ENCODE measurements at regions not wholly inside any gene's neighbourhood (a gene's known extent, or its start where the extent isn't known, plus 50 kb on each side); places are given as distances from the start of the nearest gene placed in this dataset.

DNA sequence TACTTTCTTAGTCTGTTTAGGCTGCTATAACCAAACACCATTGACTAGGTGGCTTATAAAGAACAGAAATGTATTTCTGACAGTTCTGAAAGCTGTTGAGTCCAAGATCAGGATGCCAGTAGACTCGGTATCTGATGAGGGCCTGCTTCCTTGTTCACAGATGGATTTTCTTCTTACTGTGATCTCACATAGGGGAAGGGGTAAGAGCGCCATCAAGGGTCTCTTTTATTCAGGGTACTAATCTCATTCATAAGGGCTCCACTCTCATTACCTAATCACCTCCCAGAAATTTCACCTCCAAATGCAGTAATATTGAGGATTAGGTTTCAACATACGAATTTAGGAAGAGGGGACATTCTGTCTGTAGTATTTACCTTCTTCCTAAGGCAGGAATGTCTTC lies 384.0 kb upstream of the DMAC1 start:
- Histone ChIP-seq H3K4me1 (no peaks in the 10 kb centered on the region), H3K79me2 (ENCODE audit: low read depth) (no peaks in the 10 kb centered on the region), H3K9me3 (ENCODE audit: low read depth) (no peaks in the 10 kb centered on the region), H2AFZ (replicated peaks) (no peak overlapping the region), H3F3A (ENCODE audit: low read depth) (no peaks in the 10 kb centered on the region), H3K9ac (no peak overlapping the region), H3K36me3 (no peaks in the 10 kb centered on the region), H4K20me1 (ENCODE audit: low read depth) (no peaks in the 10 kb centered on the region), H3K27ac (no peak overlapping the region), H3K4me2 (no peak overlapping the region), H3K4me3 (no peak overlapping the region), H3K27me3 (no peaks in the 10 kb centered on the region)
- Mint-ChIP-seq H3K27ac (no peak overlapping the region), H3K9me3 (no peaks in the 10 kb centered on the region), H3K4me3 (no peak overlapping the region), H3K4me1 (no peaks in the 10 kb centered on the region), H3K27me3 (ENCODE audit: insufficient read depth, low read depth) (no peaks in the 10 kb centered on the region), H3K36me3 (no peaks in the 10 kb centered on the region)
- no peak for TF ChIP-seq EZH2 (IDR thresholded peaks at IDR 0.05)
- TF ChIP-seq, protein P1, sequence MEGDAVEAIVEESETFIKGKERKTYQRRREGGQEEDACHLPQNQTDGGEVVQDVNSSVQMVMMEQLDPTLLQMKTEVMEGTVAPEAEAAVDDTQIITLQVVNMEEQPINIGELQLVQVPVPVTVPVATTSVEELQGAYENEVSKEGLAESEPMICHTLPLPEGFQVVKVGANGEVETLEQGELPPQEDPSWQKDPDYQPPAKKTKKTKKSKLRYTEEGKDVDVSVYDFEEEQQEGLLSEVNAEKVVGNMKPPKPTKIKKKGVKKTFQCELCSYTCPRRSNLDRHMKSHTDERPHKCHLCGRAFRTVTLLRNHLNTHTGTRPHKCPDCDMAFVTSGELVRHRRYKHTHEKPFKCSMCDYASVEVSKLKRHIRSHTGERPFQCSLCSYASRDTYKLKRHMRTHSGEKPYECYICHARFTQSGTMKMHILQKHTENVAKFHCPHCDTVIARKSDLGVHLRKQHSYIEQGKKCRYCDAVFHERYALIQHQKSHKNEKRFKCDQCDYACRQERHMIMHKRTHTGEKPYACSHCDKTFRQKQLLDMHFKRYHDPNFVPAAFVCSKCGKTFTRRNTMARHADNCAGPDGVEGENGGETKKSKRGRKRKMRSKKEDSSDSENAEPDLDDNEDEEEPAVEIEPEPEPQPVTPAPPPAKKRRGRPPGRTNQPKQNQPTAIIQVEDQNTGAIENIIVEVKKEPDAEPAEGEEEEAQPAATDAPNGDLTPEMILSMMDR (IDR thresholded peaks at IDR 0.05): peak; percentile 27
- no peak for DNase-seq (ENCODE audit: low spot score)

DNA sequence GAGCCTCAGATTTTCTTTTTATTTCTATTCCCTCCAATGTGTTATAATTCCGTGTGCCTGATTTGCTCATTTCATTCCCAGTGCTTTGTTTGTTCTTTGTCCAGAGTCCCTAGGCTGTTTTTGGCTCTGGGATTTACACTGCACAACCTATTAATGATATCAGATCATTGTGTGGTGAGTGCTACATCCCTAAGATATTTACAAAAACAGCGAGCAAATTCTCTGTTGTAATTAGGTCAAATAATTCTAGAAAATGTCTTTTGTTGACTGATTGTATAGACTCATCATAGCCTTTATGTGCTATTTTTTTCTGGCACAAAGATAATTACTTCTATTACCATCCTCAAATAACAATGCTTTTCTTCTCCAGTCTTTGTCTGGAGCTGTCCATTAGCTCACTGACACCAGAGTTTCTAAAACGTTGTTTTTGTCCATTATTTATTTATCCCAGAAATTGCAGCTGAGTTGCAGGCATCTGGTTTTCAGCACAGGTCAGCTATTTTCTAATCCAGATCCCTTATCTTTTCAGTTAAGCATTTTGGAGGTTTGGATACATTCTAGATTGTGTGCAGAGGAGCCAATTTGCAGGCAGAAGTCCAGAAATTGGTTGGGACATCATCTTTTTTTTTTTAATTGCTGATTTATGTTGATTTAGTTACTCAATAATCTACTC lies 379.9 kb upstream of the DMAC1 start:
- Mint-ChIP-seq H3K27me3 (ENCODE audit: insufficient read depth, low read depth) (no peaks in the 10 kb centered on the region), H3K36me3 (no peaks in the 10 kb centered on the region), H3K4me3 (no peak overlapping the region), H3K27ac (no peak overlapping the region), H3K9me3 (no peaks in the 10 kb centered on the region), H3K4me1 (no peaks in the 10 kb centered on the region)
- Histone ChIP-seq H3K79me2 (ENCODE audit: low read depth) (no peaks in the 10 kb centered on the region), H3K4me2 (no peak overlapping the region), H3K36me3 (no peaks in the 10 kb centered on the region), H3K27me3 (no peaks in the 10 kb centered on the region), H3K4me1 (no peaks in the 10 kb centered on the region), H2AFZ (replicated peaks) (peak overlapping the region; percentile 5), H3K27ac (no peak overlapping the region), H3F3A (ENCODE audit: low read depth) (no peaks in the 10 kb centered on the region), H3K9ac (no peak overlapping the region), H4K20me1 (ENCODE audit: low read depth) (no peaks in the 10 kb centered on the region), H3K4me3 (no peak overlapping the region), H3K9me3 (ENCODE audit: low read depth) (no peaks in the 10 kb centered on the region)
- DNase-seq (ENCODE audit: low spot score): no peak
- TF ChIP-seq EZH2phosphoT487 (IDR thresholded peaks at IDR 0.05): no peak
- TF ChIP-seq, protein P1 (IDR thresholded peaks at IDR 0.05): no peak
- no peak for TF ChIP-seq EZH2 (IDR thresholded peaks at IDR 0.05)

DNA sequence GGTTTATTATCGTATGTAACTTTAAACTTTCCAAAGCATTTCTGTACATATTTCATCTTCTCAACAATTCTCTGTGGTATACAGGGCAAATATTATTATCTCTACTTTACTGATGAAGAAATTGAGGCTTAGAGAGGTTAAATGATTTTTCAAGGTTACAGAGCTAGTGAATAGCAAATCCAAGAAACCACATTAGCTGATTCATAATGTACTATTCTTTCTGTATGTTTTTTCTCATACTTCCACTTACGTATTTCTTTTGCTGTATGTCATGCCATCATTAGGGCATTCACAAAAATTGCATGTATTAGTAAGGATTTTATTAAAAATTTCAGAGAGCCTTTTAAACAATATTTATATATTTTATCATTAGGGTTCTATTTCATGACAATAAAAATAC lies 372.4 kb upstream of the DMAC1 start:
- H2AFZ ChIP-seq (replicated peaks): no peak overlapping the region
- H3F3A ChIP-seq (ENCODE audit: low read depth): no peaks in the 10 kb centered on the region
- H3K36me3 Mint-ChIP-seq: no peaks in the 10 kb centered on the region
- H3K79me2 ChIP-seq (ENCODE audit: low read depth): no peaks in the 10 kb centered on the region
- H3K27ac Mint-ChIP-seq: no peak overlapping the region
- H3K4me1 Mint-ChIP-seq: peaks cover 17% of the 10 kb centered on the region
- H3K27me3 ChIP-seq: no peaks in the 10 kb centered on the region
- no peaks in the 10 kb centered on the region for H3K9me3 Mint-ChIP-seq
- H3K4me1 ChIP-seq: no peaks in the 10 kb centered on the region
- no peak overlapping the region for H3K4me2 ChIP-seq
- no peak for DNase-seq (ENCODE audit: low spot score)
- H3K9ac ChIP-seq: no peak overlapping the region
- no peak overlapping the region for H3K27ac ChIP-seq
- H4K20me1 ChIP-seq (ENCODE audit: low read depth): no peaks in the 10 kb centered on the region
- H3K4me3 ChIP-seq: no peak overlapping the region
- no peak overlapping the region for H3K4me3 Mint-ChIP-seq
- H3K27me3 Mint-ChIP-seq (ENCODE audit: insufficient read depth, low read depth): no peaks in the 10 kb centered on the region
- TF ChIP-seq, protein P1 (IDR thresholded peaks at IDR 0.05): no peak
- TF ChIP-seq EZH2 (IDR thresholded peaks at IDR 0.05) (no peak), EZH2phosphoT487 (IDR thresholded peaks at IDR 0.05) (no peak)
- no peaks in the 10 kb centered on the region for H3K9me3 ChIP-seq (ENCODE audit: low read depth)
- H3K36me3 ChIP-seq: no peaks in the 10 kb centered on the region
